ENCODE measurements at regions not wholly inside any gene's neighbourhood (a gene's known extent, or its start where the extent isn't known, plus 50 kb on each side); places are given as distances from the start of the nearest gene placed in this dataset.

DNA sequence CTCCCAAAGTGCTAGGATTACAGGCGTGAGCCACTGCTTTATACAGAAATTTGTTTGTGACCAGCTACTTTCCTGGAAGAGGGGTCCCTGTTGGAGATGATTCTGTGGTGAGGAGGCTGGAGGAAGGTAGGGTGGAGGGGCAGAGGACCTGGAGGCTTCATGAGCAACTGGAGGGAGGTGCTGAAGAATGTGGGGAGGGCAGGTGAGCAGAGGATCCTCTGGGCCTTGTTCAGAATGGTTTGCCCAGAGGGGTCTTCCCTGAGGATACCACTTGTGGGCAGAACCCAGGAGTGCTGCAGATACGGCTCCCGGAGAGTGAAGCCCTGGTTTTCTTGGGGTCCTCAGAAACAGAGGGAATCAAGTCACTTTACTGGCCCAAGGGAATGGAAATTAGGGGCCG is 67.2 kb upstream of the WDR26 start:
- TF ChIP-seq POLR2A (IDR thresholded peaks at IDR 0.05) (no peak), EP300 (IDR thresholded peaks at IDR 0.05) (no peak)
- TF ChIP-seq, protein P1, sequence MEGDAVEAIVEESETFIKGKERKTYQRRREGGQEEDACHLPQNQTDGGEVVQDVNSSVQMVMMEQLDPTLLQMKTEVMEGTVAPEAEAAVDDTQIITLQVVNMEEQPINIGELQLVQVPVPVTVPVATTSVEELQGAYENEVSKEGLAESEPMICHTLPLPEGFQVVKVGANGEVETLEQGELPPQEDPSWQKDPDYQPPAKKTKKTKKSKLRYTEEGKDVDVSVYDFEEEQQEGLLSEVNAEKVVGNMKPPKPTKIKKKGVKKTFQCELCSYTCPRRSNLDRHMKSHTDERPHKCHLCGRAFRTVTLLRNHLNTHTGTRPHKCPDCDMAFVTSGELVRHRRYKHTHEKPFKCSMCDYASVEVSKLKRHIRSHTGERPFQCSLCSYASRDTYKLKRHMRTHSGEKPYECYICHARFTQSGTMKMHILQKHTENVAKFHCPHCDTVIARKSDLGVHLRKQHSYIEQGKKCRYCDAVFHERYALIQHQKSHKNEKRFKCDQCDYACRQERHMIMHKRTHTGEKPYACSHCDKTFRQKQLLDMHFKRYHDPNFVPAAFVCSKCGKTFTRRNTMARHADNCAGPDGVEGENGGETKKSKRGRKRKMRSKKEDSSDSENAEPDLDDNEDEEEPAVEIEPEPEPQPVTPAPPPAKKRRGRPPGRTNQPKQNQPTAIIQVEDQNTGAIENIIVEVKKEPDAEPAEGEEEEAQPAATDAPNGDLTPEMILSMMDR (IDR thresholded peaks at IDR 0.05), result no peak
- Histone ChIP-seq H3K36me3 (no peaks in the 10 kb centered on the region), H3K4me3 (no peak overlapping the region), H3K27me3 (no peaks in the 10 kb centered on the region), H3K27ac (peak overlapping the region in 2 of 4 donors; percentile 81 to 86), H3K4me1 (peaks cover 0 to 70% (median 41%) of the 10 kb centered on the region in 4 donors), H3K9me3 (peaks cover 0 to 2% (median 0%) of the 10 kb centered on the region in 4 donors)
- no peak for DNase-seq (ENCODE audit: low spot score in 2 of 2)
- WGBS, 2 donors, result 99% methylated on average over 4 of the region's 4 CpGs

DNA sequence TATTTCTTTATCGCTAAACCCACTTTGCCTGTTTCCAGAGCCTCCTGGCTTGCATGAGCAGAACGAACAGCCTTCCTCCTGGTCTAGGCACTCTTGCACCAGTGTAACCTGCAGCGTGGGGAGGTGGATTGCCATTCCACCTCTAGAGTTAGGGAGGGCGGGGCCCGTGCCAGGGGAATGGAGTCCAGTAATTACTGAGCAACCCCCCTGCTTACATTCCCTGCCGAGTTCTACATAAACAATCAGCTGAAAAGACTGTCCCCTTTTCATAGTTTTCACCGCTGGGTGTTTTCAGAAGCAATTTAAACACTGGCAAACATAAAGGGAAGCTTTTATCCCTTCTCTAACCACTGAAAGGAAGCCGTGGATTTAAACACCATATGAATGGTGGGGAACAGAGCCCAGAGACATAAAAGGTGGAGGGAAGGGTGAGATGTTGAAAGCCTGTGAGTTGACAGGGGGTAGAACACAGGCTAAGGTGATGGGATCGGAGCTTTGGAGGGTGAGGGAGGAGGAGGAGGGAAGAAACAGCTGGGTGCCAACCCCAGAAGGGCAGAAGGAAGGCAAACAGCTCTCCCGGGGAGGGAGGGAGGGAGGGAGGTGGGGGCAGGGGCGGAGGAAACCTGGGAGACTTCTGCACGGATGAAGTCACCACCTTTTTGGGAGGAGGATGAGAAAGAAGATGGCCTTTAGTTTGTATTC is 68.0 kb upstream of the WDR26 start:
- H3K4me3 ChIP-seq, result no peak overlapping the region
- DNase-seq (ENCODE audit: low spot score in 2 of 2), result no peak
- WGBS, 2 donors, result 34 to 46% methylated on average over 12 of the region's 12 CpGs

DNA sequence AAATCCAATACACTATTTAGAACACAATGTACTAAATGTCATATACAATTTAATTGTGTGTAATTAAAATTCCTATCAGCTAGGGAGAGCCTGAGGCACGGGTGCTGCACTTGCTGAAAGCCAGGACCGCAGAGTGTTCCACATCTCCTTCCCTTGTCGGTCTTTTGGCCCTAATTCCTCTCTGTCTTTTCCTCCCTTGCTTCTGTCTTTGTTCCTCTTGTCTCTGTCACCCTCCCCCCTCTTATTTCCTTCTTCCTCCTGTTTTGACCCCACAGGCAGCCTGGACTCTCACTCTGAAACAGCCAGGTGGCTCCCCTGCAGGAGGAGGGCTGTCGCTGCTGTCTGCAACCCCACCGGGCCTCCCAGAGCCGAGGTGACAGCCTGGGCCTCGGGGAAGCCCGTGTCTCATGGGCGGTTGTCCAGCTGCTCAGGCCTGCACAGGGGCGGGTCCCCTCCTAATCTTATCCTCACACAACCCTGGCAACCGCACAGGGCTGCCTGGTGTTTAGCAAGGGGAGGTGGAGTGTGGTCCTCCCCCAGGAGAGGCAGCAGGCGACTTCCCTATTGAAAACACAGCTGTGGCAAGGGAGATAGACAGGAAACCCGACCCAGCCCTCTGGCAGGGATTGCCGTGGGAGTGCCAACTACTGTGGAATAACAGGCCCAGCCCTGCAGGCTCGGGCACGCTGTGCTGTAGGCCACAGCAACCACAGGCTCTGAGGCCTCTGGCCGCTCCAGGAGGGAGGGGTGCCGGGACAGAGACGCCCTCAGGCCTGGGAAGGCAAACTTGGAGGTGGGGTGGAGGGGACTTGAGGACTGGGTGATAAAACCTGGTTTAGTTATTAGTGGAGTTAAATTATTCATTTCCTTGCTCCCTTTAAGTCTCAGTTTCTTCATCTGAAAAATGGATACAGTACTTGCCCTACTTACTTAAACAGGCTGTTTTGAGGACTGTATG is 68.8 kb upstream of the WDR26 start:
- WGBS, 2 donors, result 6 to 10% methylated on average over 19 of the region's 19 CpGs
- Histone ChIP-seq H3K27ac (peak overlapping the region; percentile 54 to 86 (median 76)), H3K4me1 (peaks cover 0 to 62% (median 33%) of the 10 kb centered on the region in 4 donors), H3K4me3 (no peak overlapping the region), H3K9me3 (no peaks in the 10 kb centered on the region), H3K36me3 (no peaks in the 10 kb centered on the region), H3K27me3 (no peaks in the 10 kb centered on the region)
- DNase-seq (ENCODE audit: low spot score in 2 of 2), result peak; percentile 60 to 66
- peak; percentile 17 to 68 for TF ChIP-seq EP300 (IDR thresholded peaks at IDR 0.05)
- TF ChIP-seq, protein P1 (IDR thresholded peaks at IDR 0.05), result no peak
- no peak for TF ChIP-seq POLR2A (IDR thresholded peaks at IDR 0.05)

More for the DNA sequence above, 68.0 kb upstream of the WDR26 start:
- Histone ChIP-seq H3K36me3 (no peaks in the 10 kb centered on the region), H3K27ac (peak overlapping the region; percentile 54 to 86 (median 76)), H3K9me3 (no peaks in the 10 kb centered on the region), H3K27me3 (no peaks in the 10 kb centered on the region), H3K4me1 (peaks cover 0 to 70% (median 40%) of the 10 kb centered on the region in 4 donors)
- no peak for TF ChIP-seq EP300 (IDR thresholded peaks at IDR 0.05)
- no peak for TF ChIP-seq POLR2A (IDR thresholded peaks at IDR 0.05)
- TF ChIP-seq, protein P1 (IDR thresholded peaks at IDR 0.05), result no peak

DNA sequence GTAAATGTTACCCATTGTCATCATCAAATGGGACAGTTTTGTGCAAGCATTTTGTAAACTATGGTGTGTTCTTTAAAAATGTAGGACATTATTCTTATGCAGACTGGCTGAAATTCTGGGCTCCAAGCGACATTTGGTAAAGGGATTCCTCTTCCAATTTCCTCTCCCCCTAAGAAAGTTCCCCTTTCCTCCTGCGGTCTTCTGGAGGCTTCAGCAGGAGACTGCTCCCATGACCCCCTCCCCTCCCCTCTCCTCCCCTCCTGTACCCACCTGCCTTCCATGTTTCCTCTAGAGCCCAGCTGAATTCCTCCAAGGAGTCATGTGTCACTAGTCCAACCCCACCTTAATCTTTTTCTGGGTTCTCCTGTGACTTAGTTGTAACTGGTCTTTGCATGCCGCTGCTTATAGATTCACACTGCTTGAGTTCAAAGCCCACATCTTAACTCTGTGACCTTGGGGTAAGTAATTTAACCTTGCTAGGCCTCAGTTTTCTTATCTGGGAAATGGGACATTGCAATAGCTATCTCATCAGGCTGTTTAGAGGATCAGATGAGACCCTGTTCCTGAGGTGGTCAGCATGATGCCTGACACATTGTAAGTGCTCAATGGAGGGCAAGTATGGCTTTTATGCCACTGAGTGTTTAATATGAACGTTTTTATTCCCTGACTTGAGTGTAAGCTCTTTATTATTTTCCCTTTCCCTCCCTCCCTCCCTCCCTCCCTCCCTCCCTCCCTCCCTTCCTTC is 69.9 kb upstream of the WDR26 start:
- TF ChIP-seq POLR2A (IDR thresholded peaks at IDR 0.05), result no peak
- TF ChIP-seq, protein P1 (IDR thresholded peaks at IDR 0.05), result no peak
- no peak for TF ChIP-seq EP300 (IDR thresholded peaks at IDR 0.05)
- WGBS, 2 donors, result 71 to 79% methylated on average over 4 of the region's 4 CpGs
- no peak for DNase-seq (ENCODE audit: low spot score in 2 of 2)
- peaks cover 0 to 52% (median 27%) of the 10 kb centered on the region in 4 donors for H3K4me1 ChIP-seq
- no peaks in the 10 kb centered on the region for H3K27me3 ChIP-seq
- peak overlapping the region; percentile 54 to 86 (median 76) for H3K27ac ChIP-seq
- H3K4me3 ChIP-seq, result no peak overlapping the region
- H3K9me3 ChIP-seq, result no peaks in the 10 kb centered on the region
- no peaks in the 10 kb centered on the region for H3K36me3 ChIP-seq

Data from tibial nerve (tissue), 4 donors.